Right lobe of liver (tissue), 6 donors: ENCODE measurements at regions not wholly inside any gene's neighbourhood (a gene's known extent, or its start where the extent isn't known, plus 50 kb on each side); places are given as distances from the start of the nearest gene placed in this dataset.

Source experiments
- ATAC-seq, 4 donors: fragments of 200-7000 bp; cut with Tn5 transposase; one replicate each; pipeline ENCODE4 v1.9.1; 2020; ENCODE audit warnings: mild to moderate bottlenecking in 4 of 4, moderate library complexity in 4 of 4
- DNase-seq, 3 donors: peaks; one replicate each; pipeline ENCODE4 v3.0.0-alpha.2; 2020
- H3K27ac ChIP-seq, 3 donors: fragments of 200-600 bp; one replicate each; pipeline ENCODE4 v1.8.0; 2022
- H3K27me3 ChIP-seq, 2 donors: fragments of 200-600 bp; one replicate each; pipeline ENCODE4 v1.8.0; 2022
- H3K36me3 ChIP-seq, 4 donors: fragments of 200-600 bp; sonication (generic) in 1 of 4; one replicate each; pipeline versions ENCODE4 v1.5.1 to v1.8.0; 2017 to 2022; ENCODE audit warnings: control low read depth in 1 of 4
- H3K4me1 ChIP-seq, 4 donors: fragments of 200-600 bp; sonication (generic) in 1 of 4; one replicate each; pipeline versions ENCODE4 v1.5.1 to v1.8.0; 2017 to 2022; ENCODE audit warnings: control low read depth in 1 of 4
- H3K4me3 ChIP-seq, 3 donors: fragments of 200-600 bp; one replicate each; pipeline ENCODE4 v1.8.0; 2022
- H3K9me3 ChIP-seq, 4 donors: fragments of 200-600 bp; sonication (generic) in 1 of 4; one replicate each; pipeline versions ENCODE4 v1.5.1 to v1.8.0; 2017 to 2022; ENCODE audit warnings: control low read depth in 1 of 4
- POLR2A ChIP-seq: fragments of 450-650 bp; IDR thresholded peaks from one replicate; pipeline ENCODE4 v1.6.1; 2017; ENCODE audit warnings: antibody characterized with exemption, mild to moderate bottlenecking
- WGBS: methylation state at CpG from one replicate; pipeline ENCODE4 v1.1.6; 2018; ENCODE audit warnings: low coverage, low lambda C conversion rate; ENCODE audit not compliant: insufficient coverage; ENCODE audit errors: missing lambda C conversion rate; 5-methylcytosine and 5-hydroxymethylcytosine counted together
- intact Hi-C, 2 donors: fragments of 100-400 bp; cut with DNase I; formaldehyde crosslinking; loops; one replicate each; pipeline versions ENCODE4 v1.11.2 to v1.14.1; 2022
- TF ChIP-seq, protein P1 (sequence below), 4 donors: fragments of 200-600 bp in 3 of 4; fragments of 450-650 bp in 1 of 4; IDR thresholded peaks; one replicate each; pipeline versions ENCODE4 v1.5.1 to v1.8.0; 2016 to 2022; ENCODE audit warnings: antibody characterized with exemption in 4 of 4, mild to moderate bottlenecking in 2 of 4
- donor health status: DM: no; HTN: yes; CAD: no.
- donor health status: DM: no; HTN: no; CAD: no.
- donor health status: DM: no; HTN: no; CAD: no.
- donor health status: DM: no; HTN: yes; CAD: no.
- donor health status: DM: no; HTN: yes; CAD: no.

GRCh38 chr4:44098973-44099372 is 349.6 kb downstream of the KCTD8 start:
- Histone ChIP-seq H3K36me3 (no peaks in the 10 kb centered on the region), H3K4me3 (no peak overlapping the region), H3K27me3 (no peaks in the 10 kb centered on the region), H3K4me1 (no peaks in the 10 kb centered on the region), H3K27ac (no peak overlapping the region), H3K9me3 (no peaks in the 10 kb centered on the region)
- intact Hi-C loops = no loop called here
- ATAC-seq (no peak), DNase-seq (no peak)
- TF ChIP-seq, protein P1, sequence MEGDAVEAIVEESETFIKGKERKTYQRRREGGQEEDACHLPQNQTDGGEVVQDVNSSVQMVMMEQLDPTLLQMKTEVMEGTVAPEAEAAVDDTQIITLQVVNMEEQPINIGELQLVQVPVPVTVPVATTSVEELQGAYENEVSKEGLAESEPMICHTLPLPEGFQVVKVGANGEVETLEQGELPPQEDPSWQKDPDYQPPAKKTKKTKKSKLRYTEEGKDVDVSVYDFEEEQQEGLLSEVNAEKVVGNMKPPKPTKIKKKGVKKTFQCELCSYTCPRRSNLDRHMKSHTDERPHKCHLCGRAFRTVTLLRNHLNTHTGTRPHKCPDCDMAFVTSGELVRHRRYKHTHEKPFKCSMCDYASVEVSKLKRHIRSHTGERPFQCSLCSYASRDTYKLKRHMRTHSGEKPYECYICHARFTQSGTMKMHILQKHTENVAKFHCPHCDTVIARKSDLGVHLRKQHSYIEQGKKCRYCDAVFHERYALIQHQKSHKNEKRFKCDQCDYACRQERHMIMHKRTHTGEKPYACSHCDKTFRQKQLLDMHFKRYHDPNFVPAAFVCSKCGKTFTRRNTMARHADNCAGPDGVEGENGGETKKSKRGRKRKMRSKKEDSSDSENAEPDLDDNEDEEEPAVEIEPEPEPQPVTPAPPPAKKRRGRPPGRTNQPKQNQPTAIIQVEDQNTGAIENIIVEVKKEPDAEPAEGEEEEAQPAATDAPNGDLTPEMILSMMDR (IDR thresholded peaks at IDR 0.05) = no peak
- TF ChIP-seq POLR2A = no peak
- 63% methylated on average over 7 of the region's 7 CpGs for WGBS

GRCh38 chr4:44100456-44100855 is 348.2 kb downstream of the KCTD8 start:
- Histone ChIP-seq H3K27me3 (no peaks in the 10 kb centered on the region), H3K4me3 (no peak overlapping the region), H3K27ac (no peak overlapping the region), H3K9me3 (no peaks in the 10 kb centered on the region), H3K4me1 (no peaks in the 10 kb centered on the region), H3K36me3 (no peaks in the 10 kb centered on the region)
- 70% methylated on average over 5 of the region's 6 CpGs for WGBS
- no peak for ATAC-seq
- no peak for DNase-seq
- TF ChIP-seq POLR2A = no peak
- TF ChIP-seq, protein P1 (IDR thresholded peaks at IDR 0.05) = no peak
- intact Hi-C loops = no loop called here

DNA sequence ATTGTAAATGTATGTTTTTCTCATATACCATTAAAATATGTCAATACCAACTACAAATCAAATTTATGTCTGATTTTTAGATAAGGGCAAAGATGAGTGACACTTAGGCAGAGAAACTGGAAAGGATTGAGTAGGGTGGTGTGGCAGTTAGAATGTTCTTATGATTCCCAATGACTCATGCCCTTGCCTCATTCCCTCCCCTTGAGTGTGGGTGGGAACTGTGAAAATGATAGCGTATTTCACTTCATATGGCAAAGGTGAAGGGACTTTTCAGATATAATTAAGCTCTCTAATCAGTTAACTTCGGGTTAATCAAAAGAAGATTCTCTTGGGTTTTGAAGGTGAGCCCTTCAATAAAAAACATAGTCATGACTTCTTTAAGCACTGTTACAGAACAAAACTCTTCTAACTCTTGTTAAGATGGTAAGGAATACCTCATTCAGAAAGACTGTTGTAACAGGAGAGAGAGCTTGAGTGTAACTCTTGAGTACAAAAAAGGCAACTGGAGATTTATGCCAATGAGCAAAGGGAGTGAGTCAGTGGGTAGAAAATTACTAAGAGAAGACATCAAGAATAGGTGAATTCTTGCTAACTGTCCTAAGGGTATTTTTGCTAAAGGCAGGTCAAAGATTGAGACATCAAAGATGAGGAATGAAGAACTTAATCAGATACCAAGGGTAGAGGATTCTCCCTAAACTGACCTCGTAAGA is 329.5 kb downstream of the KCTD8 start:
- H3K27me3 ChIP-seq = no peaks in the 10 kb centered on the region
- H3K9me3 ChIP-seq = no peaks in the 10 kb centered on the region
- no peaks in the 10 kb centered on the region for H3K36me3 ChIP-seq
- intact Hi-C loops = no loop called here
- no peaks in the 10 kb centered on the region for H3K4me1 ChIP-seq
- no peak for TF ChIP-seq POLR2A
- TF ChIP-seq, protein P1 (IDR thresholded peaks at IDR 0.05) = no peak
- no peak for ATAC-seq
- H3K4me3 ChIP-seq = no peak overlapping the region
- no peak for DNase-seq
- H3K27ac ChIP-seq = no peak overlapping the region
- WGBS = 33% methylated on average over 3 of the region's 3 CpGs

DNA sequence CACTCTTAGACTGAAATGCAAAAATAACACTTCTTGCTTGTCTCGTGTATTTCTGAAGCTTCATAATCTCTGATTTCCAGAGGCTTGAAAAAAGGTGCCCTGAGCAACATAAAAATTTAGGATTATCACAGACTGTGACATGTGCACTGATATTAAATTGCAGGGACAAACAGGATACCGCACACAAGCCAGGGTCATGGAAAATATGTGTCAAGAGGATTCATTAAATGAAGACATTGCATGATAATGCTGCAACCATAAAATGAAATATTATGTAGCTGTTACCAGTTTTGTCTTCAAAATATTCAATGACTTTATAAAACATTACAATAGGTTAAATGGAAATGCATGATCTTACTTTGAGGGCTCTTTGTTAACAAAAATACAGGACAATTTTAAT is 328.0 kb downstream of the KCTD8 start:
- intact Hi-C loops = no loop called here
- no peak overlapping the region for H3K4me3 ChIP-seq
- no peaks in the 10 kb centered on the region for H3K27me3 ChIP-seq
- H3K9me3 ChIP-seq = no peaks in the 10 kb centered on the region
- WGBS = 60% methylated on average over 2 of the region's 2 CpGs
- TF ChIP-seq, protein P1 (IDR thresholded peaks at IDR 0.05) = no peak
- no peak for TF ChIP-seq POLR2A
- no peak overlapping the region for H3K27ac ChIP-seq
- no peaks in the 10 kb centered on the region for H3K4me1 ChIP-seq
- no peak for DNase-seq
- no peak for ATAC-seq
- no peaks in the 10 kb centered on the region for H3K36me3 ChIP-seq
